GM12892 (cell line): ENCODE measurements at regions not wholly inside any gene's neighbourhood (a gene's known extent, or its start where the extent isn't known, plus 50 kb on each side); places are given as distances from the start of the nearest gene placed in this dataset.

Experiments
- POLR2A ChIP-seq: IDR thresholded peaks from 2 replicates; pipeline ENCODE4 v1.6.1; 2011; ENCODE audit warnings: low read depth, low read length, control low read depth
- POLR2AphosphoS5 ChIP-seq: IDR thresholded peaks from 2 replicates; pipeline ENCODE4 v1.6.1; 2011; ENCODE audit warnings: low read depth, low read length, control low read depth
- TAF1 ChIP-seq: IDR thresholded peaks from 2 replicates; pipeline ENCODE4 v1.6.1; 2011; ENCODE audit warnings: low read depth, mild to moderate bottlenecking, control low read depth, low read length, borderline replicate concordance

DNA sequence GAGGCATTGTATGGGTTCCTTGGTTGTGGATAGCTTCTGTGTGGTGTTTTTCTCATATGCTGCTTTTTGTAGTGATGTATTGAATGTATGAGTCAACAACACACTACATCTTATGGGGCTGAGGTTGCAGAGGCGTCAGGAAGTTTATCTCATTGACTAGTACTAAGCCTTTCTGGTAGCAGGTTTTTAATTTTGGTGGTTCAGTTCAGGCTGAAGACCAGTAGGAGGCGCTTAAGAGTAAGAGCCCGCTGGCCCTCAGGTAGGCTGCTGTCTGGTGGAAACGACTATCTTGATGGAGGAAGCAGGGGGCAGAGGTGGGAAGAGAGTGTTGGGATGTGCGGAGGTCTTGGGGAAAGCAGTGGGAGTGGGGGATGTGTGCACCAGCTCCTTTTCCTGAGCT lies 62.4 kb downstream of the RTP4 start:
- TF ChIP-seq POLR2A (no peak), TAF1 (no peak), POLR2AphosphoS5 (no peak)
